GM19455 (cell line): ENCODE measurements at regions not wholly inside any gene's neighbourhood (a gene's known extent, or its start where the extent isn't known, plus 50 kb on each side); places are given as distances from the start of the nearest gene placed in this dataset.
"Not testable (repeated sequence)": the region's sequence is repeated elsewhere in the genome, so short reads cannot be mapped to it uniquely, and the experiment has no call there.

Experiments used
- ATAC-seq: cut with Tn5 transposase; IDR thresholded peaks from one replicate; pipeline ENCODE4 v1.9.1; 2021; ENCODE audit not compliant: unreplicated experiment

GRCh38 chr20:47440857-47441773 is 60.6 kb upstream of the NCOA3 start:
- no peak for ATAC-seq

- ATAC-seq = no peak
Measured at GRCh38 chr20:47441774-47442150, 59.9 kb upstream of the NCOA3 start.

GRCh38 chr20:47443060-47443459 is 58.6 kb upstream of the NCOA3 start:
- not testable (repeated sequence) for ATAC-seq

GRCh38 chr20:47444584-47444983 is 57.1 kb upstream of the NCOA3 start:
- ATAC-seq = no peak

GRCh38 chr20:47445291-47445690 is 56.4 kb upstream of the NCOA3 start:
- ATAC-seq = no peak

GRCh38 chr20:47447350-47448296 is 54.1 kb upstream of the NCOA3 start:
- not testable (repeated sequence) for ATAC-seq

GRCh38 chr20:47448429-47448828 is 53.3 kb upstream of the NCOA3 start:
- no peak for ATAC-seq

- no peak for ATAC-seq
Measured at GRCh38 chr20:47451602-47451904, 50.1 kb upstream of the NCOA3 start.
